Activated CD4-positive, alpha-beta T cell treated with anti-CD3 and anti-CD28 coated beads for 48 hours (primary cell): ENCODE measurements at regions not wholly inside any gene's neighbourhood (a gene's known extent, or its start where the extent isn't known, plus 50 kb on each side); places are given as distances from the start of the nearest gene placed in this dataset.

ENCODE experiments used
- DNase-seq: peaks from one replicate; pipeline ENCODE4 v3.0.0-alpha.2; 2020

DNA sequence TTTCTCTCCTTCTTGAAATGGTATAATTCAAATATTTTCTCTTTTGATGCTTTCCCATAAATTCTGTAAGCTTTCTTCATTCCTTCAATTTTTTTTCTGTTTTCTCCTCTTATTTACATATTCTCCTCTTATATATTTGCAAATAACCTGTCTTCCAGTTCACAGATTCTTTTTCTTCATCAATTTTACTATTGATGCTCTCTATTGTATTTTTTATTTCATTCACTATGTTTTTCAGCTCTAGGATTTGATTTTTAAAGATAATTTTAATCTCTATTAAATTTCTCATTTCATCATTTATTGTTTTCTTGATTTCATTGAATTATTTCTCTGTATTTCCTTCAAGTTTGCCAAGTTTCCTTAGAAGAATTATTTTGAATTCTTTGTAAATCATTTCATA lies 54.0 kb upstream of the PRPS1L1 start:
- DNase-seq: no peak

DNA sequence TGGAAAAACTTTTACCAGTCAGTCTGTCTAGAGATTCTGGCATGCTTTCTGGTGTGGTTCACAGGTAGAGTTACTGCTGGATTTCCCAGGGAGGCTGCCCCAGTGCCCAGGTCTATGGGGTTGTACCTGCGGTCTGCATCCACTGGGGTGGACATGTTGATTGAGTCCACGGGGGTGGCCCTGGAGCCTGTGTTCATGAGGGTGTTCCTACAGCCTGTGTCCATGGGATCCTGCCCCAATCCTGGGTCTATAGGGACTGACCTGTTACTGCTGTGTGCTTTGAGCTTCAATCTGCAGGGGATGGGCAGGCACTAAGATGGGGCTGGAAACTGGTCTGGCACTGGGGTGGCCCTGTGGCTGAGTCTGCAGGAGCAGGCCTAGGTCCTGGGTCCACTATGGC lies 54.5 kb upstream of the PRPS1L1 start:
- no peak for DNase-seq

DNA sequence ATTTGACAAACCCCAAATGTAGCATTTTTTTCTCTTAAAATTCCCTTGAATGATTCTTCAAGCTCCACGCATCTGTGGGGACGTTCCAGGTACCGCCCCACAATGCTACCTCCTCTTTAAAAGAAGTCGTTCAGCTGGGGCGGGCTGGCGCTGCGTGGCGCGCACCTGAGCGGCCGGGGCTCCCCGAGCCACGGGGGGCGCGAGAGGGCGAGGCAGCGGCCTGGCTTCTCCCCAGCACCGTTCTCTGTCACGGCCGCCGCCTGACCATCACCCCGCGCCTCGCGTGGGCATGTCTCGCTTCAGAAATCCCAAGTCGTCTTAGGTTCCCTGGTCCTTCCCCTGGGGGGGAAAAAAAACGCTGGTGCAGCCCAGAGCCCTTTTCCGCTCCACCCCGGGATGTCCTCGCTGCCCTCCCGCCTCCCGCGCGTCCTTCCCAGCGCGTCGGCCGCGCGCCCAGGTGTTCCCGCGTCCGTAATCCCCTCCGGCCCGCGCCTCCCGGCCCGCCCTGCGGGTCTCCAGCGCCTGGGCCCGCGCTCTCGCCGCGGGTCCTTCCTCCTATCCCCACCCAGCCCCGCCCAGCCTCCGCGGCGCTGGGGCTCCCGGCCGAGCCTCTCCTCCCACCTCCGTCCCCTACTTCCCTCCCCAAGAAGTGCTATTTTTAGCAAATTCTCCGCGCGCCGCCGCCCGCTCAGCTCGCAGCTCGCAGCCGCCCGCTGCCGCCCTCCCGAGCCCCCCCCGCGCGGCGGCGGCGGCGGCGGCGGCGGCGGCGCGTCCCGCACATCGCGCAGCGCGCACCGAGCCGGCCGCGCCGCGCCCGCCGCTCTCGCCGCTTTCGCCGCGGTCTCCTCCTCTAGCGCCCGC lies 58.7 kb upstream of the PRPS1L1 start:
- peak; percentile 5 for DNase-seq

DNA sequence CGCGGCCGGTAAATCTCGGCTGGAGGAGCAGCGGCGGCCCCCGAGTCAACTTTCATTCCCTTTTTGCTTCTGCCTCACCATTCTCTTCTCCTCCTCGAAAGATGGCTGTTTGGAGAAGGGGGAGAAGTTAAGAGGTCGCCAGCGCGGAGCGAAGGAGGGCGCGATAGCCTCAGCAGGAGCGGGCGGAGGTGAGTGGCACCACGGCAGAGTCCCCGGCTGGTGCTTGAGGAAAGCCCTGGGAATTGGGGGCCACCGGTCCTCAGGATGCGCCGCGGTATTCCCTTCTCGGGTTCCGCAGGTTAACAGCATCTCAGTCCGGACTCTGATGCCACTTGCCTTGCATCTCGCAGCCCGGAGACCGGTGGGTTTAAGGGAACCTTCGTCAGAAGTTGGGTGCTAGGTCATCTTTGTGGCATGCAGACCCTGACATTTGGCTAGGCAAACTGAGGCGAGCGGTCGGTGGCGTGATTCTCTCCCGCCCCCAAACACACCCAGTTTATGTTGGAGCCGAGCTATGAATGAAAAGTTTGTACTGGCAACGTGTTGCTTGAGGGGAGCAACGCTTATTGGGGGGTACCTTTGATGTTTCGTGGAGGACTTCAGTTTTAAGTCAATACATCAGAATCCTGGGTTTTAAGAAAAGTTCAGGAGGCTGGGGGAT lies 59.5 kb upstream of the PRPS1L1 start:
- DNase-seq: peak; percentile 2

DNA sequence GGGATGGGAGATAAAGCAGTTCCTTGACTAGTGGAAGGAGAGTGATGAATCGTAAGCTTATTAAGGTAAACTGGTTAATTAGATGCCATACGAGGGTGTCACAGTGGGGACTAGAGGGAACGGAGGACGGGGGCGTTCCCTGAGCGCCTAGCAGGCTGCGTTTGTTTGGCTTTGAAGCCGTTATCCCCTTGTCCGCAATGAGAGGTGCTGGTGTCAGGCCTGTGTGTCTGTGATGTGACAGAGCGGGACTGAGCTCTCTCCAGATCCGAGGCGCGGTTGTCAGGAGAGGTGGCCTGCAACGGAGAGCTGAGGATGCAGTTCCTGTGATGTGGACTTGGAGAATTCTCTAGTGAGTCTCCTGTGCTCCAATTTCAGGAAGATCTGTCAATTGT lies 60.0 kb upstream of the PRPS1L1 start:
- DNase-seq: no peak

DNA sequence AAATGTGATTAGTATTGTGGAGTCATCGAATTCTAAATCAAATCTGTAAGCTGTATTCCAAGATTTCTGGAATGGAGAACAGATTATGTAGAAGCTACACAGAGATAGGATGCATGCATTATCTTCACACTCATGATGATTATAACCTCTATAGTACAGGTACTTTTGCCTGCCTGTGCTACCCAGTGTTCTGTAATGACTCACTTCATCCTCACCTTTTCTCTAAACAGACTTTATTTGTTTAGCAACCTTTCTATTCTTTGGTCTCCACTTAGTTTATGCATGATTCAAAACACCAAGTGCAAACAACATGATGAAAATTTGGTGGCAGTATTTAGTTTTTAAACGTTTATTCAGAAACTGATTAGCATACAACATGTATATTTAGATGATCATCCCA lies 68.4 kb upstream of the PRPS1L1 start:
- no peak for DNase-seq

DNA sequence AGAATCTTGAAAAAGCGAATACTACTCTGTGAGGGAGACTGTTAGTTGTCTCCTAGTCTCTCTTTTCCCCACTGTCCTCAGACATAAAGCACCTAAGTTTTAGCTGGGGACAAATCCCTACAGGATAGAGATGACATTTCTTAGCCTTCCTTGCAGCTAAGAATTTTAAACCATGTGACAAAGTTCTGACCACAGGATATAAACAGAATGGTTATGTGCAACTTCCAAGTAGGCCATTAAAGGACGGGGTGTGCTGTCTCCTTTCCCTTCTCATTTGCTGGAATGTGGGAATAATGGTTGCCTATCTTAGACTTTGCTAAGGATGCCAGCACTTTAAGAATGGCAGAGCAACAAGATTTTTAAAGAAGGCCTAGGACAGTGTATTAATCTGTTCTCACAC lies 74.9 kb upstream of the PRPS1L1 start:
- no peak for DNase-seq

DNA sequence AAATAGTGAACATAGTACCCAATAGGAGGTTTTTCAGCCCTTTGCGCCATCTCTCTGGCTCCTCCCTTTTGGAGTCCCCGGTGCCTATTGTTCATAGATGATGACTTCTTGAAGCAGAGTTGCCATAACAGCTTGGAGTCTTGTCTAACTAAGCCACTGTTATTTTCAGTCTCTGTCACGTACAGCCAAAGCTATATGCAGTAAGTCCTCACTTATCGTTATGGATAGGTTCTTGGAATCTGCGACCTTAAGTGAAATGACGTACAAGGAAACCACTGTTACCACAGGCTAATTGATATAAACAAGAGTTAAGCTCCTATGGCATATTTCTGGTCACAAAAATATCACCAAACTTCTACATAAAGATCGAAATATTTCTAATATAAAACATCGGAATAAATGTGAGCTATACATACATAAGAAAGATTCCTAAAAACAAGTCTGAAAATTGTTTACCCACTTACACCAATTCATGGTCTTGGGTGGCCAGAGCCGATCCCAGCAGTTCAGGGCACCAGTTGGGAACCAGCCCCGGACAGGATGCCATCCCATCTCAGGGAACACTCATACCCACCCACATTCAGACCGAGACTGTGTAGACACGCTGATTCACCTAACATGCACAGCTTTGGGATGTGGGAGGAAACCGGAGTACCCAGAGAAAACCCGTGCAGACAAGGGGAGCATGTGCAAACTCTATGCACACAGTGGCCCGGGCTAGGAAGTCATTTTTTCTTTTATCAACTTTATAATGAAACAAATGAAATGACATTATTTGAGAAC lies 76.0 kb upstream of the PRPS1L1 start:
- no peak for DNase-seq

DNA sequence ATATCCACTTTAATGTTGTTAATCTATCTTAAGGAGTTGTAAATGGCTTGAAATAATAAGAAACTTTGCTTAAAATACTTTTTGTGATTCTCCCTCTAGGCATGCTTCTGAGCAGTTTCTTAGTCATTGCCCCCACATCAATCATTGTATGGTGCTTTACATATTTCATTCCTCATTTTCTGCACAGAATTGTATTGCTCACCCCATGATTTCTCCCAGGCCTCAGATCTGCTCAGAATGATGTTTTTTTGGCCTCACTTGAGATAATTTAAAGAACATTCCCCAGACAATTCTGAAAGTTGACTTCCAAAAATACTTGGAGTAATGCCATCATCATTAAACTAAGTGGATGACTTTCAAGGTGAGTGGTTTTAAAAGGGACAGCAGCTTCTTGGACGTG lies 82.1 kb upstream of the PRPS1L1 start:
- no peak for DNase-seq

DNA sequence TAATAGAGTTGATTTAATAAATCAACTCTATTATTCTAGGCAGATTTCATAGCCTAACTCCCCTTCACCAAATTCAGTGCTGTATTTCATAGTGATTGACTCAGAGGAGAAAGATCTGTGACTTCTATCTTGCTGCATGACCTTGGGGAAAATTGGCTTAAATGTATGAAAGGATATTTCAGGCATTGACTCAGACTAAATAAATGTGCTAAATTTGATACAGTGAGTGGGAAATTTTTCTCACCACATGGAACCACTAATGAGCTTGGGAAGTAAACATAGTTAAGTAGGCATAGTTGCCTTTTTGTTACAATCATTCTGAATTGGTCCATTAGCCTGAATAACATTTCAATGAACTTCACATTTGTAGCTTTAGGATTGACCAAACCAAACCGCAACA lies 89.0 kb upstream of the PRPS1L1 start:
- no peak for DNase-seq

DNA sequence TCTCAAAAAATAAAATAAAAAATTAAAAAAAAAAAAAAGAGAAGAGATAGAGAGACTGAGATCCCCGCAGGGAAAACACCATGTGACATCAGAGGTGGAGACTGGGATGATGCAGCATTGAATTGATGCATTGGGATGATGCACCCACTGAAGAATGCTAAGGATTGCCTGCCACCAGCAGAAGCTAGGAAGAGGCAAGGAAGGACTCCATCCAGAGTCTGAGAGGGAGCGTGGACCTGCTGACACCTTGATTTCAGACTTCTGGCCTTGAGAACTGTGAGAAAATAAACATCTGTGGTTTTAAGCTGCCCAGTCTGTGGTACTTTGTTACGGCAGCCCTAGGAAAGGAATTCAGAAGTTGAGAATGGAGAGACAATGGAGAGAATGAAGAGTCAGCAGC lies 89.8 kb upstream of the PRPS1L1 start:
- no peak for DNase-seq

DNA sequence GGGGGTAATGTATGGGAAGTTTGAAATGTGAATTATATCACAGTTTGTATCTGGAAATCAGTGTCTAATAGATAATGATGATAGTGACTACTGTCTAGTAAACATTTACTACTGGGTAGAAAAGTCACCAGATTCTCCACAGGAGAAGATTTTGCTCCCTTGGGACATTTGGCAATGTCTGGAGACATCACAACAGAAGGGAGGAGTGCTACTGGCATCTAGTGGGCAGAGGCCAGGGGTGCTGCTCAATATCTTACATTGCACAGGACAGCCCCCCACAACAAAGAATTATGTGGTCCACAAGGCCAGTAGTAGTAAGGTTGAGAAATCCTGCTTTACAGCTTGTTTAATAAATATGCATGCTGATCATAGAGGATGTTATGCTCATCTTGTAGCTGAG lies 92.3 kb upstream of the PRPS1L1 start:
- no peak for DNase-seq

DNA sequence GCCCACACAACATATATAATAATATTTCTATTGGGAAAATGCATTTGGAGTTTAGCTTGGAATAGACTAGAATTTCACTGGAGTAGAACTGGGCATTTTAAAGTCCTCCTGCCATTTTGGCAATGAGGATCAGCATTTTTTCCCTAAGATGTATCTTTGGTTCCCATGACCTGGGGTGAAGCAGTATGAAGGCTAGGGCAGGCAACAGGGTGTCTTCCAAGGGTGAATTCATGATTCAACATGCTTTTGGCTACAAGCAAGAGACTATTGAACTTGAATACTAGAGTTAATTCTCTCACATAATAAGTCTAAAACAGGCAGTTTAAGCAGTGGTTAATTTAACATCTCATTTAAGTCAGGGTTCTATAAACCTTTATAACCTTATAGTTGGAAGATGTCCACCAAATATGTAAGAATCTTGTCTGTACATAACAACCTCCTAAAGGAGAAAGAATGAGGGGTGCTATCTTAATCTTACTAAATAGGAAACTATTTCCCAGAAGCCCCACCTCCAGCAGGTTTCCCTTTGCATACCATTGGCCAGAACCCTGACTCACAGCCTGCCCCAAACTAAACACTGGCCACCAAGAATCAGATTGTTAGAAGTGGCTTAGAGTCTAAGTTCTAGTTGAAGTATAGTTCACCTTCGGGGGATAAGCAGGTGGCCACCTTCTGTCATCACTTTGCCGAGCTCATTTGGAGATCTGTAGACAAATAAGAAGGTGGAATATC lies 96.0 kb upstream of the PRPS1L1 start:
- DNase-seq: no peak

DNA sequence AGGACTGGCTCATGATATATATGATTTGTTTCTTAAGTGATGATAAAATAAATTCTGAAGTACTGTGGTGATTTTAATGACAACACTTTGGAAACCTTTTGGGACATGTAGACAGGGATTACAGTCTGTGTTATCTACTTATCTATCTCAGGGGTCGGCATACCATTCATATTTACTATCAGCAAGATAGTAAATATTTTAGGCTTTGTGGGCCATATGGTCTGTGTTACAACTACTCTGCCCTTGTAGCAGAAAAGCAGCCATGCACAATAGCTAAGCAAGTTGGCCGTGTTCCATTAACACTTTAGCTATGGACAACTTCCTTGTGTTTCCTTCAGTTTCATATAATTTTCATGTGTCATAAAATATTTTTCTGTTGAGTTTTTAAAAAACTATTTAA lies 97.8 kb upstream of the PRPS1L1 start:
- DNase-seq: no peak

DNA sequence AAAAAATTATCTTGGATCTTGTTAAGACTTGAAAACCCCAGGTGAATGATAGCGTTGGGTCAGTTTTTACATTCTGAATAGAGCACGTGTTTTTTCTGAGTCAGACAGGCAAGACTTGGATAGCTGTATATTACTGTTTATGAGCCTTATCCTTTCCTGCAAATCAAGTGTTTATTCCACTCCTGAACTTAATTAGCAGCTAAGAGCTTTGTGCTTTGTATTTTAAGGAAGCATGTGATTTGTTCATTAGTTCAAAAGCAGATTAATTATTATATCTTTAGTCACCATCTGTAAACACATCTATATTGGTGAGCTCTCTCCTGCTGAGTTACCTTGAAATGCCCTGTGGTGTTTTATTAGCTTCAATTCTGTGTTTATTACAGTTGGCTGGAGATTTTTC lies 98.6 kb upstream of the PRPS1L1 start:
- DNase-seq: no peak

DNA sequence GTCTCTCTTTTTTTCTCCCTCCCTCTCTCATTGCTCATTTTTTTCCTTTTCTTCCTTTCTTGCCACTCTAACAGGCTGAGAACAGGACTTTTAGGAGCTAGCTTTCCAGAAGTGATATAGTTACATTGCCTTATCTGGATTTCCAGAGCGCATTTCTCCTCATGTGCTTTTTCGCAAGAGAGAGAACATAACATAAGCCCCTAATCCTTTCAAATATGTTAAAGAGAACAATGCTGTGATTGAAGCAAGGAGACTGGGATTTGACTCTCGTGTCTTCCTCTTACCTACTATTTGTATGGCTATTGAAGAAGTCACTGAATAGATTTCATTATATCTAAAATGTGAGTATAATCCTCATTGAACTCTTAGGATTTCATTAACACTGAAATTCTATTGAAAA lies 101.2 kb upstream of the PRPS1L1 start:
- no peak for DNase-seq

DNA sequence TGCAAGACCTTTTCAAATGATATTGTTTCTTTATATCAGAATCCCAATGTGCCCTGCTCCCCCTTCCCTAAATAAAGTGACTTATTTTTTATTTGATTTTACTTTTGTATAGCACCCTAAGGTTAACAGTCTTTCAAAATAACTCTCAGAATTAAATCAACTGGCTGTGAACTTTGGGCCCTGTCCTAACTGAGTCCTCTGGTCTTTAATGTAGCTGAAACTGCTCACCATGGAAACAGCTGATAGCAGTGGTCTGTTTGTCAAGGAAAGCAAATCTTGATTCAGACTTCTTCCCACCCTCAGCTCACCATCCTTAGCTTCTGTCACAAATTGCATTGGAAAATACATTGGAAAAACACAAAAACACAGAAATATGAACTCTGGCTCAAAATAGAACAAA lies 105.2 kb upstream of the PRPS1L1 start:
- DNase-seq: no peak

DNA sequence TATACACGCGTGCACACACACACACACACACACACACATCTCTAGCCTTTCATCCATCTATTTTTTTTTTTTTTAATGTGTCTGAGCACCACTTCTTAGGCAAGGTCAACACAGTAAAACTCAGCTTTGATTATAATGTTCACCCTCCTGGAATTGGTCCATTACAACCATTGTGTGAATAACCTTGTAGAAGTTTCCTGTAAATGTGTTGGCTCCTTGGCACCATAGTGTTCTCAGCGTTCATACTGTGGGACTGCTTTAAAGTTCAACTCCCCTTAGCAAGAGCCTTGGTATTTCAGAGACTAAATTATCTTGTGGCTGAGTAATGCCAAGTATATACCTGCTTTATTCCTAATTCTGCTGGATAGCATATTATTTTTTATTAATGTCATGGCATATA lies 106.3 kb upstream of the PRPS1L1 start:
- DNase-seq: no peak

DNA sequence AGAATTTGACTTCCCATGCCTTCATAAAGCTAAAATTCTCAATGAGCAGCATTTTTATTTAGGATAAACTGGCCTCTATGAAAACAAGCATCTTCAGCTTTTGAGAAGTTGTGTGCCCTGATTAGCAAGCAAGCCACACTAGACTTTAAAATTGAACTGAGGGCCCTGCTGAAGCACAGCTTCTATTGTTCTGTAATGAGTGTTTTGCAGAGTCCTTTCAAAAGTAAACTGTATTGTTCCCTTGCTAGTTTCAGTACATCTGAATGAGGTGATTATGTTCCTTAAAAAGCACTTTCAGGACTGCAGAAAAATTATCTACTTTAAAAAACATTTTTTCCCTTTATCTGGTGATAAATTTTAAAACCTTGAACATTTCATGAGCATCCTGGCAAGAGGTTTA lies 113.3 kb upstream of the PRPS1L1 start:
- DNase-seq: no peak

DNA sequence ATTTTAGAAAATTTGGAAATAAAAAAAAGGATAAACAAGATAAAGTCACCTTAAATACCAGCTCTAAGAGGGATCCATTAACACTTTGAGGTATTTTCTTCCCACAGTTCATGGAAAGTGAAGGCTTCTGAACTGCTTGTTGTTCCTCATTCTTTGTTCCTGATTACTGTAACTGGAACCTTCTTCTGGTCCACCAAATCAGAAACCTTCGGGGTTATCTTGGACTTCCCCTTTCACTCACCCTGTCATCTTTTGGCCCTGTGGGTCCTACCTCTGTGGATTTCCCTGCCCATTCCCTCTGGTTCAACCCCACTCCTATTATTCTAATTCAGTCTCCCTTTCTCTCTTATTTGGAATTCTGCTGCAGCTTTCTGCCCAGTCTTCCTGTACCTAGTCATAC lies 116.5 kb upstream of the PRPS1L1 start:
- no peak for DNase-seq

DNA sequence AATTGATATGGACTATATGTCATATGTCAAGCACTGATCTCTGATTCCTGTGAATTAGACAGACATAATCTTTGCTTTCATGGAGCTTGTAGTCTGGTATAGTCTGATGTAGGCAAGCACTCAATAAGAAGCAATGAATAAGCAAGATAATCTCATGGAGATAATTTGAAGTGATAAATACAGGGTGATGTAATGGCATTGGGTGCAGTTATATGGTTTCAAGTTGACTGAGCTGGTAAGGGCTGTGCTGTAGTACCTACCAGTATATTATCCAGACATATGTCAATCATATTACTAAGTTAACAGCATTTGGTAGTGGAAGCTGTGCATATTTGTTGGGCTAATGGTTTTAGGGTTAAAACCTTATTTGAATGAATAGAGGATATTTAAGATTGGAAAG lies 117.5 kb upstream of the PRPS1L1 start:
- DNase-seq: no peak

DNA sequence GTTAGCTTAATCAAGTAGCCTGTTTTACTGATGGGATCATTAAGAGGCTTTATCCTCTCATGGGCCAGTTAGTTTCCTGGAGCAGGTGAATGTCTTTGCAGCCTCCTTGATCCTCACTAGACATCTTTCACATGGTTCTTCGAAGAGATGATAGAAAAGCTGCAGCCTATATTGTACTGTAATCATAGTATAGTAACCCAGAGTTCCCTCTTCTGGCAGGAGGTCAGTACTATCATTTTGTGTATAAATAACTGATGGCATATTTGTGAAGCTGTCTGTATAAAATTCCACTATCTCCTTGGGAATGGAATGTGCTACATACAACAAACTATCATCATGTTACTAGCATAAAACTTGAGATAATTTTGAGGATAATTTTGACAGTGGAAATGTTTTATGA lies 123.8 kb upstream of the PRPS1L1 start:
- no peak for DNase-seq

DNA sequence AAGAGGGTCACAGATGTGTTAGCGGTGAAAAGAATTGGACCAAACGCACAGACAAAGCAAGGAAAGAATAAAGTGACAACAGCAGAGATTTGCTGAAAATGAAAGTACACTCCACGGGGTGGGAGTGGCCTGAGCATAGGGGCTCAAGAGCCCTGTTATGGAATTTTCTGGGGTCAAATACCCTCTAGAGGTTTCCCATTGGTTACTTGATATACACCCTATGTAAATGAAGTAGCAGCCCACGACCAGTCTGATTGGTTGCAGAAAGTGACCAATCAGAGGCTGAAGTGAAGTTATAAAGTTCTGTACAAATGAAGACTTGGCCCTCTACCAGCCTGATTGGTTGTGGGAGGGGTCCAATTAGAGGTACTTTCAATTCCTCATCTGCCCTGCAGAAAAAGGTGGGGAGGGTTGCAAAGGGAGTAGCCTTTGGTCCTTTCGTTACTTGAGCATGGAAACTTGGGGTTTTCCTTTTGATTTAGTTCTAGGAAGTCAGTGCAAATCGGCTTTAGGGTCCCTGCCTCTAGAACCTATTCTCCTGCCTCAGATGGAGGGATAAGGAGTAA lies 125.6 kb upstream of the PRPS1L1 start:
- DNase-seq: no peak
